OCI-LY7 (cell line): ENCODE measurements at regions not wholly inside any gene's neighbourhood (a gene's known extent, or its start where the extent isn't known, plus 50 kb on each side); places are given as distances from the start of the nearest gene placed in this dataset.

Experiments
- BruUV-seq: library from RNA; stranded (reverse); fragments of 400-500 nt; replicated peaks from 2 replicates; lab custom pipeline; 2021; lab: Mats Ljungman, UMichigan
- CTCF ChIA-PET: fragments of 300-600 bp; sonication (Branson Sonifier 250); formaldehyde crosslinking; loops from one replicate; lab custom pipeline; 2022; ENCODE audit warnings: antibody characterized with exemption; ENCODE audit not compliant: unreplicated experiment; lab: Charles Lee
- POLR2A ChIA-PET: fragments of 300-600 bp; sonication (Branson Sonifier 250); formaldehyde crosslinking; loops from one replicate; lab custom pipeline; 2022; ENCODE audit warnings: antibody characterized with exemption; lab: Charles Lee
- DNase-seq: peaks from one replicate; pipeline ENCODE4 v3.0.0-alpha.2; 2015; ENCODE audit warnings: low spot score
- H2AFZ ChIP-seq: fragments of 200-600 bp; sonication (generic), shearing (Covaris generic); 2 replicates; pipeline ENCODE4 v1.6.1; 2014; ENCODE audit warnings: mild to moderate bottlenecking, antibody characterized with exemption, low read length, moderate library complexity
- H3K27ac ChIP-seq: fragments of 200-600 bp; sonication (generic); 2 replicates; pipeline ENCODE4 v1.5.1; 2014; ENCODE audit warnings: mixed run types, low read depth, mild to moderate bottlenecking, moderate library complexity, low read length, inconsistent platforms; ENCODE audit not compliant: poor library complexity, severe bottlenecking
- H3K36me3 ChIP-seq: fragments of 200-600 bp; sonication (generic); 2 replicates; pipeline ENCODE4 v1.6.1; 2014; ENCODE audit warnings: mild to moderate bottlenecking, antibody characterized with exemption, low read length, moderate library complexity, mixed read lengths; ENCODE audit not compliant: insufficient read depth
- H3K4me1 ChIP-seq: fragments of 200-600 bp; sonication (generic); 2 replicates; pipeline ENCODE4 v1.5.1; 2014; ENCODE audit warnings: mild to moderate bottlenecking, low read length; ENCODE audit not compliant: insufficient read depth, poor library complexity, severe bottlenecking
- H3K4me2 ChIP-seq: fragments of 200-600 bp; sonication (generic); 2 replicates; pipeline ENCODE4 v1.6.1; 2014; ENCODE audit warnings: mild to moderate bottlenecking, low read length
- H3K4me3 ChIP-seq: fragments of 200-600 bp; sonication (generic); 2 replicates; pipeline ENCODE4 v1.5.1; 2014; ENCODE audit warnings: mild to moderate bottlenecking, low read depth, low read length; ENCODE audit not compliant: poor library complexity, severe bottlenecking
- H3K79me2 ChIP-seq: fragments of 200-600 bp; sonication (generic); 2 replicates; pipeline ENCODE4 v1.6.1; 2016; ENCODE audit warnings: low read depth, mild to moderate bottlenecking, low read length, moderate library complexity, mixed read lengths; ENCODE audit not compliant: insufficient read depth
- H3K9me2 ChIP-seq: fragments of 200-600 bp; sonication (generic); 2 replicates; pipeline ENCODE4 v1.6.1; 2016; ENCODE audit warnings: mild to moderate bottlenecking, low read length, mixed read lengths; ENCODE audit not compliant: insufficient read depth
- H3K9me3 ChIP-seq: fragments of 200-600 bp; sonication (generic); 2 replicates; pipeline ENCODE4 v1.6.1; 2014; ENCODE audit warnings: mild to moderate bottlenecking, mixed run types, low read length, mixed read lengths
- H4K20me1 ChIP-seq: fragments of 200-600 bp; sonication (generic); 2 replicates; pipeline ENCODE4 v1.6.1; 2014; ENCODE audit warnings: mild to moderate bottlenecking, antibody characterized with exemption, low read length, moderate library complexity, mixed read lengths; ENCODE audit not compliant: insufficient read depth
- EZH2phosphoT487 ChIP-seq: fragments of 200-600 bp; sonication (generic); IDR thresholded peaks from 2 replicates; pipeline ENCODE4 v1.6.1; 2018; ENCODE audit warnings: low read depth, borderline replicate concordance, mild to moderate bottlenecking, mixed run types, antibody characterized with exemption, low read length, moderate library complexity, mixed read lengths
- intact Hi-C: fragments of 100-400 bp; cut with micrococcal nuclease; formaldehyde crosslinking; loops from one replicate; pipeline ENCODE4 v1.10.0; 2022; ENCODE audit not compliant: unreplicated experiment
- TF ChIP-seq, protein P1 (sequence below): fragments of 200-600 bp; sonication (generic); conservative IDR thresholded peaks from 2 replicates; pipeline ENCODE4 v1.5.1; 2014; ENCODE audit warnings: mild to moderate bottlenecking, antibody characterized with exemption, low read length, moderate library complexity, mixed read lengths

GRCh38 chr2:129175051-129175450, 804.4 kb upstream of the RAB6C start:
- TF ChIP-seq EZH2phosphoT487, result no peak
- TF ChIP-seq, protein P1, sequence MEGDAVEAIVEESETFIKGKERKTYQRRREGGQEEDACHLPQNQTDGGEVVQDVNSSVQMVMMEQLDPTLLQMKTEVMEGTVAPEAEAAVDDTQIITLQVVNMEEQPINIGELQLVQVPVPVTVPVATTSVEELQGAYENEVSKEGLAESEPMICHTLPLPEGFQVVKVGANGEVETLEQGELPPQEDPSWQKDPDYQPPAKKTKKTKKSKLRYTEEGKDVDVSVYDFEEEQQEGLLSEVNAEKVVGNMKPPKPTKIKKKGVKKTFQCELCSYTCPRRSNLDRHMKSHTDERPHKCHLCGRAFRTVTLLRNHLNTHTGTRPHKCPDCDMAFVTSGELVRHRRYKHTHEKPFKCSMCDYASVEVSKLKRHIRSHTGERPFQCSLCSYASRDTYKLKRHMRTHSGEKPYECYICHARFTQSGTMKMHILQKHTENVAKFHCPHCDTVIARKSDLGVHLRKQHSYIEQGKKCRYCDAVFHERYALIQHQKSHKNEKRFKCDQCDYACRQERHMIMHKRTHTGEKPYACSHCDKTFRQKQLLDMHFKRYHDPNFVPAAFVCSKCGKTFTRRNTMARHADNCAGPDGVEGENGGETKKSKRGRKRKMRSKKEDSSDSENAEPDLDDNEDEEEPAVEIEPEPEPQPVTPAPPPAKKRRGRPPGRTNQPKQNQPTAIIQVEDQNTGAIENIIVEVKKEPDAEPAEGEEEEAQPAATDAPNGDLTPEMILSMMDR, result no peak
- no peak overlapping the region for H2AFZ ChIP-seq
- H3K27ac ChIP-seq, result no peak overlapping the region
- H3K9me2 ChIP-seq, result no peaks in the 10 kb centered on the region
- H3K4me1 ChIP-seq, result no peaks in the 10 kb centered on the region
- ChIA-PET CTCF (no interaction called here), POLR2A (interaction anchor here (0.6 kb wide), 1 partner anchor 248 kb away, joined by 3 read pairs; no protein-coding TSS in a partner anchor)
- H3K4me2 ChIP-seq, result no peak overlapping the region
- BruUV-seq, result no TSS peak
- H3K79me2 ChIP-seq, result no peaks in the 10 kb centered on the region
- no peaks in the 10 kb centered on the region for H3K36me3 ChIP-seq
- no peak overlapping the region for H3K4me3 ChIP-seq
- H4K20me1 ChIP-seq, result no peaks in the 10 kb centered on the region
- DNase-seq, result no peak
- no peaks in the 10 kb centered on the region for H3K9me3 ChIP-seq
- intact Hi-C loops, result no loop called here

DNA sequence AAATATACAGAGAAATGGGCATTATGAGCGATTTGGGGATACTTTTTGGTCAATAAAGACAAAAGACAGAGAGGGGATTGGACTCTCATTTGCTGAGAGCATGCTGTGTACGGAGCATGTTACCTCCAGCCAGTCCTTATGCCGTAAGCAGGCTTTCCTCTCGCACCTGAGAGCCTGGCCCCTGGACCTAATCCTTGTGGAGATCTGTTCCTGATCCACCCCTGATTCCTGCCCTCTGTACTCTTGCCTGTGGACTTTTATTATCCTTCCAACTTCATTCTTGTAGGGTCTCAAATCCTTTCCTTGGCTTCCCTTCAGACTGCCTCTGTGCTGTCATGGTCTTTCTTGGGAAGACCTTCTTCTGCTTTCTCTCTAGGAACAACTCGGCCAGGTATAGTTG, 803.1 kb upstream of the RAB6C start:
- H4K20me1 ChIP-seq, result no peaks in the 10 kb centered on the region
- ChIA-PET POLR2A (no interaction called here), CTCF (no interaction called here)

DNA sequence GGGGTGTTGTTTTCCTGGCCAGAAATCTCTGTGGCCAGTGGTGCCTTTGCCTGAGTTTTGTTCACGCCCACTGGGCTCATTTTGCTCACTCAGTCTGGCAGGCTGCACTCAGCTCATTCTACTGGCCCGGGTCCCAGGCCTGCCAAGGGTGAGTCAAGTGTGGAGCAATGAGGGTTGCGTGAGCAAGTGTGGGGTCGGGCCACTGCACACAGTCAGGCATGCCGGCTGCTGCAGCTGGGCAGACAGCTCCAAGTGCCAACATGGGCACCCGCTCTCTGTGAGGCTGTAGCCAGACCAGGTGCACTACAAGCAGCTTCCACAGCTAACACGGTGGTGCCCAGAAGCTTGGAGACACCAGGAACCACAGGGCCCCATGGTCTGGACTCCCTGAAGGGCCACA, 801.1 kb upstream of the RAB6C start:
- ChIA-PET POLR2A (no interaction called here), CTCF (no interaction called here)
- Histone ChIP-seq H3K4me2 (no peak overlapping the region), H2AFZ (no peak overlapping the region), H3K27ac (no peak overlapping the region), H3K4me3 (no peak overlapping the region), H3K9me3 (no peaks in the 10 kb centered on the region), H3K9me2 (no peaks in the 10 kb centered on the region), H3K79me2 (no peaks in the 10 kb centered on the region), H4K20me1 (no peaks in the 10 kb centered on the region), H3K36me3 (no peaks in the 10 kb centered on the region), H3K4me1 (no peaks in the 10 kb centered on the region)
- DNase-seq, result no peak
- no TSS peak for BruUV-seq
- intact Hi-C loops, result no loop called here
- TF ChIP-seq EZH2phosphoT487, result no peak
- TF ChIP-seq, protein P1, result no peak

More for the DNA sequence above, 803.1 kb upstream of the RAB6C start:
- no peak for TF ChIP-seq EZH2phosphoT487
- TF ChIP-seq, protein P1, result no peak
- no peak overlapping the region for H2AFZ ChIP-seq
- H3K79me2 ChIP-seq, result no peaks in the 10 kb centered on the region
- H3K4me2 ChIP-seq, result no peak overlapping the region
- intact Hi-C loops, result no loop called here
- H3K9me3 ChIP-seq, result no peaks in the 10 kb centered on the region
- BruUV-seq, result no TSS peak
- H3K9me2 ChIP-seq, result no peaks in the 10 kb centered on the region
- no peaks in the 10 kb centered on the region for H3K36me3 ChIP-seq
- H3K27ac ChIP-seq, result no peak overlapping the region
- DNase-seq, result no peak
- H3K4me3 ChIP-seq, result no peak overlapping the region
- H3K4me1 ChIP-seq, result no peaks in the 10 kb centered on the region
